Right lobe of liver (tissue), 4 donors: ENCODE measurements at regions not wholly inside any gene's neighbourhood (a gene's known extent, or its start where the extent isn't known, plus 50 kb on each side); places are given as distances from the start of the nearest gene placed in this dataset.

Experiments
- POLR2A ChIP-seq: fragments of 450-650 bp; IDR thresholded peaks from one replicate; pipeline ENCODE4 v1.6.1; 2017; ENCODE audit warnings: antibody characterized with exemption, mild to moderate bottlenecking
- TF ChIP-seq, protein P1 (sequence below), 4 donors: fragments of 200-600 bp in 3 of 4; fragments of 450-650 bp in 1 of 4; IDR thresholded peaks; one replicate each; pipeline versions ENCODE4 v1.5.1 to v1.8.0; 2016 to 2022; ENCODE audit warnings: antibody characterized with exemption in 4 of 4, mild to moderate bottlenecking in 2 of 4
- donor health status: DM: no; HTN: no; CAD: no.
- donor health status: DM: no; HTN: no; CAD: no.
- donor health status: DM: no; HTN: yes; CAD: no.

DNA sequence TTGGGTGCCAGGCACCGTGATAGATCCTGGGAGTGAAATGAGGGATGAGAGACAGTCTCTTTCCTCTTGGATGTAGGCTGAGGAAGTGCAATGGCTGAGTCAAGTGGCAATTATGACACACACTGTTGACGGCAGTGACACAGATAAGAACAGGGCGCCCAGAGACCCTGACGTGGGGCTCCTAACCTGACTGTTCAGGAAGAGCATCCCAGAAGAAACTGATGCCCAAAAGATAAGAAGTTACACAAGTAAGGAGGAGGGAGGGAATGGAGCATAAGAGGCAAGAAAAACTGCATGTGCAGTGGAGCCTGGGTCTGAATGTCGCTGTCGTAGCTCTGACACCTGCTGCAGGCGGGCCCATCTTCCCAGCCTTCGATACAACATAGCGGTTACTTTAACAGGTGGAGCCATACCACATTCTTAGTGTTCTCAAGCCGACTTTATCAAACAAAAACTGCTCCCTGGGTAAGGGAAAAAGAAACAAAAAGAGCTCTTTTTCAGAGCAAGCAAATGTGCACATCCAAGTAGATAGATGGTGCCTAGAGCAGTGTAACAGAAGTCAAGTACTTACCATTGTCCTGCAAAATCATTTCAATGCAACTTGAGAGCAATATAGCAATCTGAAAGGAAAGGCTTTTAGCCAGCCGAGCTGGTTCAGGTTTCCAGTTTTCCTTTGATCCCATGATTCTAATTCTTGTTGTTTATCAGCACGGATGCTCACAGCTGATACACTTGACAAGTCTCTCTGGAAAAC, 463.9 kb upstream of the JARID2 start:
- TF ChIP-seq, protein P1, sequence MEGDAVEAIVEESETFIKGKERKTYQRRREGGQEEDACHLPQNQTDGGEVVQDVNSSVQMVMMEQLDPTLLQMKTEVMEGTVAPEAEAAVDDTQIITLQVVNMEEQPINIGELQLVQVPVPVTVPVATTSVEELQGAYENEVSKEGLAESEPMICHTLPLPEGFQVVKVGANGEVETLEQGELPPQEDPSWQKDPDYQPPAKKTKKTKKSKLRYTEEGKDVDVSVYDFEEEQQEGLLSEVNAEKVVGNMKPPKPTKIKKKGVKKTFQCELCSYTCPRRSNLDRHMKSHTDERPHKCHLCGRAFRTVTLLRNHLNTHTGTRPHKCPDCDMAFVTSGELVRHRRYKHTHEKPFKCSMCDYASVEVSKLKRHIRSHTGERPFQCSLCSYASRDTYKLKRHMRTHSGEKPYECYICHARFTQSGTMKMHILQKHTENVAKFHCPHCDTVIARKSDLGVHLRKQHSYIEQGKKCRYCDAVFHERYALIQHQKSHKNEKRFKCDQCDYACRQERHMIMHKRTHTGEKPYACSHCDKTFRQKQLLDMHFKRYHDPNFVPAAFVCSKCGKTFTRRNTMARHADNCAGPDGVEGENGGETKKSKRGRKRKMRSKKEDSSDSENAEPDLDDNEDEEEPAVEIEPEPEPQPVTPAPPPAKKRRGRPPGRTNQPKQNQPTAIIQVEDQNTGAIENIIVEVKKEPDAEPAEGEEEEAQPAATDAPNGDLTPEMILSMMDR (IDR thresholded peaks at IDR 0.05), result no peak
- TF ChIP-seq POLR2A, result no peak
